PFSK-1 (cell line): ENCODE measurements at regions not wholly inside any gene's neighbourhood (a gene's known extent, or its start where the extent isn't known, plus 50 kb on each side); places are given as distances from the start of the nearest gene placed in this dataset.

Source experiments
- FOXP2 ChIP-seq: optimal IDR thresholded peaks from 2 replicates; pipeline ENCODE3; 2011; ENCODE audit warnings: borderline replicate concordance, control low read depth, inconsistent platforms; ENCODE audit not compliant: insufficient read depth; ENCODE audit errors: extremely low read length, extremely low read depth
- POLR2AphosphoS5 ChIP-seq: IDR thresholded peaks from 2 replicates; pipeline ENCODE4 v1.6.1; 2012; ENCODE audit warnings: low read depth, mild to moderate bottlenecking, control low read depth, low read length, moderate library complexity
- TF ChIP-seq, protein P1 (sequence below), 2 experiments: IDR thresholded peaks; 2 replicates each; pipeline versions ENCODE4 v1.6.1 to v1.8.0; 2011 to 2012; ENCODE audit warnings: low read depth in 2 of 2, low read length in 2 of 2, control low read depth in 1 of 2, inconsistent platforms in 1 of 2, mild to moderate bottlenecking in 1 of 2, moderate library complexity in 1 of 2; ENCODE audit not compliant: insufficient read depth in 1 of 2

DNA sequence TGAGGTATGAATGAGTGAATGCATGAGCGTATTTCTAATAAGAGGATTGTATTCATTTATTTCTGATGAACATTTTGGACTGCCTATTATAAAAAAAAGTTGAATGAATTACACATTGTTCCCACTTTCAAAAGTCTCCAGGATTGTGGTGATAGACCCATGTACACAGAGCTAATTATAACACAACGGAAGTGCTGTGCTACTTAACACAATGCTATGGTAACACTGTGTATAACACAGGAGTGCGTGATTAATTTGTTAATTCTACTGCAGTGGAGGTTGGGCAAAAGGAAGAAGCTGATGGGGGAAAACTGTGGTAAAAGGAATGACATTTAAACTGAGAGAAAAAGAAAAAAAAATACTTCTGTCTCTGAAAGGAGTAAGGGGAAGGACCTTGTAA, 147.8 kb upstream of the MEF2C start:
- TF ChIP-seq POLR2AphosphoS5: no peak
- TF ChIP-seq, protein P1, sequence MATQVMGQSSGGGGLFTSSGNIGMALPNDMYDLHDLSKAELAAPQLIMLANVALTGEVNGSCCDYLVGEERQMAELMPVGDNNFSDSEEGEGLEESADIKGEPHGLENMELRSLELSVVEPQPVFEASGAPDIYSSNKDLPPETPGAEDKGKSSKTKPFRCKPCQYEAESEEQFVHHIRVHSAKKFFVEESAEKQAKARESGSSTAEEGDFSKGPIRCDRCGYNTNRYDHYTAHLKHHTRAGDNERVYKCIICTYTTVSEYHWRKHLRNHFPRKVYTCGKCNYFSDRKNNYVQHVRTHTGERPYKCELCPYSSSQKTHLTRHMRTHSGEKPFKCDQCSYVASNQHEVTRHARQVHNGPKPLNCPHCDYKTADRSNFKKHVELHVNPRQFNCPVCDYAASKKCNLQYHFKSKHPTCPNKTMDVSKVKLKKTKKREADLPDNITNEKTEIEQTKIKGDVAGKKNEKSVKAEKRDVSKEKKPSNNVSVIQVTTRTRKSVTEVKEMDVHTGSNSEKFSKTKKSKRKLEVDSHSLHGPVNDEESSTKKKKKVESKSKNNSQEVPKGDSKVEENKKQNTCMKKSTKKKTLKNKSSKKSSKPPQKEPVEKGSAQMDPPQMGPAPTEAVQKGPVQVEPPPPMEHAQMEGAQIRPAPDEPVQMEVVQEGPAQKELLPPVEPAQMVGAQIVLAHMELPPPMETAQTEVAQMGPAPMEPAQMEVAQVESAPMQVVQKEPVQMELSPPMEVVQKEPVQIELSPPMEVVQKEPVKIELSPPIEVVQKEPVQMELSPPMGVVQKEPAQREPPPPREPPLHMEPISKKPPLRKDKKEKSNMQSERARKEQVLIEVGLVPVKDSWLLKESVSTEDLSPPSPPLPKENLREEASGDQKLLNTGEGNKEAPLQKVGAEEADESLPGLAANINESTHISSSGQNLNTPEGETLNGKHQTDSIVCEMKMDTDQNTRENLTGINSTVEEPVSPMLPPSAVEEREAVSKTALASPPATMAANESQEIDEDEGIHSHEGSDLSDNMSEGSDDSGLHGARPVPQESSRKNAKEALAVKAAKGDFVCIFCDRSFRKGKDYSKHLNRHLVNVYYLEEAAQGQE (IDR thresholded peaks at IDR 0.05; ENCODE audit: insufficient read depth in 1 of 2, low read depth in 2 of 2, low read length in 2 of 2): no peak
- TF ChIP-seq FOXP2: no peak
